RWPE1 (cell line): ENCODE measurements at regions not wholly inside any gene's neighbourhood (a gene's known extent, or its start where the extent isn't known, plus 50 kb on each side); places are given as distances from the start of the nearest gene placed in this dataset.

ENCODE experiments used
- CTCF ChIA-PET: fragments of 350-600 bp; sonication (Branson Sonifier 250); formaldehyde crosslinking; extraction: SDS; loops from one replicate; lab custom pipeline; 2021; lab: Yijun Ruan, JAX
- POLR2A ChIA-PET: fragments of 400-600 bp; formaldehyde crosslinking; extraction: SDS; loops from one replicate; lab custom pipeline; 2020; ENCODE audit warnings: antibody characterized with exemption; ENCODE audit not compliant: low non-redundant PET; lab: Yijun Ruan, JAX
- DNase-seq: peaks from one replicate; pipeline ENCODE4 v3.0.0; 2012; ENCODE audit warnings: low spot score
- H3K27ac ChIP-seq: fragments of 450-650 bp; 2 replicates; pipeline ENCODE4 v1.5.1; 2017
- CTCF ChIP-seq: fragments of 450-650 bp; conservative IDR thresholded peaks from 2 replicates; pipeline ENCODE4 v1.5.1; 2017; ENCODE audit warnings: low read depth, mild to moderate bottlenecking

- H3K27ac ChIP-seq: no peak overlapping the region
- CTCF ChIA-PET: no interaction called here
- POLR2A ChIA-PET: no interaction called here
- no peak for TF ChIP-seq CTCF
- no peak for DNase-seq
Observed at GRCh38 chr4:116520886-116521285, 564.5 kb downstream of the TRAM1L1 start.

GRCh38 chr4:116516711-116517110 is 568.7 kb downstream of the TRAM1L1 start:
- CTCF ChIA-PET: no interaction called here
- no peak for TF ChIP-seq CTCF
- no peak overlapping the region for H3K27ac ChIP-seq
- DNase-seq: no peak
- POLR2A ChIA-PET: no interaction called here

- H3K27ac ChIP-seq: no peak overlapping the region
- no peak for DNase-seq
- POLR2A ChIA-PET: no interaction called here
- CTCF ChIA-PET: interaction anchor here (0.6 kb wide), 1 partner anchor 169 kb away, joined by 3 read pairs; no protein-coding TSS in a partner anchor
- no peak for TF ChIP-seq CTCF
Observed at GRCh38 chr4:116515959-116516358, 569.4 kb downstream of the TRAM1L1 start.

- ChIA-PET POLR2A (no interaction called here), CTCF (no interaction called here)
- TF ChIP-seq CTCF: no peak
- H3K27ac ChIP-seq: no peak overlapping the region
- no peak for DNase-seq
Observed at GRCh38 chr4:116512552-116512951, 572.8 kb downstream of the TRAM1L1 start.

GRCh38 chr4:116501954-116502353 is 583.4 kb downstream of the TRAM1L1 start:
- no peak overlapping the region for H3K27ac ChIP-seq
- no peak for TF ChIP-seq CTCF
- POLR2A ChIA-PET: no interaction called here
- CTCF ChIA-PET: no interaction called here
- no peak for DNase-seq

GRCh38 chr4:116500225-116500624 is 585.2 kb downstream of the TRAM1L1 start:
- CTCF ChIA-PET: no interaction called here
- TF ChIP-seq CTCF: no peak
- DNase-seq: no peak
- H3K27ac ChIP-seq: no peak overlapping the region
- POLR2A ChIA-PET: no interaction called here

GRCh38 chr4:116489739-116490138 is 595.6 kb downstream of the TRAM1L1 start:
- ChIA-PET POLR2A (no interaction called here), CTCF (no interaction called here)
- H3K27ac ChIP-seq: no peak overlapping the region
- TF ChIP-seq CTCF: no peak
- DNase-seq: no peak
